ENCODE measurements at regions not wholly inside any gene's neighbourhood (a gene's known extent, or its start where the extent isn't known, plus 50 kb on each side); places are given as distances from the start of the nearest gene placed in this dataset.

GRCh38 chr2:163481515-163481914, 254.3 kb downstream of the FIGN start:
- Histone ChIP-seq H3K36me3 (ENCODE audit: control insufficient read depth, insufficient read depth, low read length) (no peaks in the 10 kb centered on the region), H3K4me3 (ENCODE audit: insufficient read depth, low read depth, low read length) (no peak overlapping the region), H3K9me3 (ENCODE audit: control insufficient read depth, low read length) (no peaks in the 10 kb centered on the region), H3K27me3 (ENCODE audit: control insufficient read depth, insufficient read depth, low read length, poor library complexity, severe bottlenecking) (no peaks in the 10 kb centered on the region), H3K27ac (ENCODE audit: insufficient read depth, low read depth, low read length, poor library complexity, severe bottlenecking) (no peak overlapping the region), H3K4me1 (ENCODE audit: control insufficient read depth, insufficient read depth, low read length) (peaks cover 11% of the 10 kb centered on the region)

GRCh38 chr2:163479599-163479998, 256.2 kb downstream of the FIGN start:
- Histone ChIP-seq H3K27ac (ENCODE audit: insufficient read depth, low read depth, low read length, poor library complexity, severe bottlenecking) (no peak overlapping the region), H3K36me3 (ENCODE audit: control insufficient read depth, insufficient read depth, low read length) (no peaks in the 10 kb centered on the region), H3K4me1 (ENCODE audit: control insufficient read depth, insufficient read depth, low read length) (peaks cover 23% of the 10 kb centered on the region), H3K4me3 (ENCODE audit: insufficient read depth, low read depth, low read length) (no peak overlapping the region), H3K27me3 (ENCODE audit: control insufficient read depth, insufficient read depth, low read length, poor library complexity, severe bottlenecking) (no peaks in the 10 kb centered on the region), H3K9me3 (ENCODE audit: control insufficient read depth, low read length) (no peaks in the 10 kb centered on the region)
- 95 to 98% methylated on average over 9 of the region's 9 CpGs for WGBS, 2 experiments

- H3K36me3 ChIP-seq (ENCODE audit: control insufficient read depth, insufficient read depth, low read length), result no peaks in the 10 kb centered on the region
- no peak overlapping the region for H3K4me3 ChIP-seq (ENCODE audit: insufficient read depth, low read depth, low read length)
- 56 to 80% methylated on average over 1 to 3 of the region's 3 CpGs for WGBS, 2 experiments
- no peaks in the 10 kb centered on the region for H3K9me3 ChIP-seq (ENCODE audit: control insufficient read depth, low read length)
- H3K27me3 ChIP-seq (ENCODE audit: control insufficient read depth, insufficient read depth, low read length, poor library complexity, severe bottlenecking), result no peaks in the 10 kb centered on the region
- H3K27ac ChIP-seq (ENCODE audit: insufficient read depth, low read depth, low read length, poor library complexity, severe bottlenecking), result no peak overlapping the region
- H3K4me1 ChIP-seq (ENCODE audit: control insufficient read depth, insufficient read depth, low read length), result peaks cover 19% of the 10 kb centered on the region
These were observed 260.0 kb downstream of the FIGN start for GRCh38 chr2:163475815-163476214.

GRCh38 chr2:163474889-163475288, 260.9 kb downstream of the FIGN start:
- H3K4me3 ChIP-seq (ENCODE audit: insufficient read depth, low read depth, low read length), result no peak overlapping the region
- H3K36me3 ChIP-seq (ENCODE audit: control insufficient read depth, insufficient read depth, low read length), result no peaks in the 10 kb centered on the region
- H3K4me1 ChIP-seq (ENCODE audit: control insufficient read depth, insufficient read depth, low read length), result peaks cover 19% of the 10 kb centered on the region
- no peaks in the 10 kb centered on the region for H3K27me3 ChIP-seq (ENCODE audit: control insufficient read depth, insufficient read depth, low read length, poor library complexity, severe bottlenecking)
- H3K27ac ChIP-seq (ENCODE audit: insufficient read depth, low read depth, low read length, poor library complexity, severe bottlenecking), result no peak overlapping the region
- 87 to 88% methylated on average over 4 of the region's 4 CpGs for WGBS, 2 experiments
- no peaks in the 10 kb centered on the region for H3K9me3 ChIP-seq (ENCODE audit: control insufficient read depth, low read length)

GRCh38 chr2:163474319-163474744, 261.5 kb downstream of the FIGN start:
- peaks cover 19% of the 10 kb centered on the region for H3K4me1 ChIP-seq (ENCODE audit: control insufficient read depth, insufficient read depth, low read length)
- 95 to 99% methylated on average over 4 of the region's 4 CpGs for WGBS, 2 experiments
- H3K27ac ChIP-seq (ENCODE audit: insufficient read depth, low read depth, low read length, poor library complexity, severe bottlenecking), result no peak overlapping the region
- H3K9me3 ChIP-seq (ENCODE audit: control insufficient read depth, low read length), result no peaks in the 10 kb centered on the region
- no peaks in the 10 kb centered on the region for H3K27me3 ChIP-seq (ENCODE audit: control insufficient read depth, insufficient read depth, low read length, poor library complexity, severe bottlenecking)
- no peaks in the 10 kb centered on the region for H3K36me3 ChIP-seq (ENCODE audit: control insufficient read depth, insufficient read depth, low read length)
- H3K4me3 ChIP-seq (ENCODE audit: insufficient read depth, low read depth, low read length), result no peak overlapping the region

GRCh38 chr2:163471947-163472346, 263.9 kb downstream of the FIGN start:
- Histone ChIP-seq H3K36me3 (ENCODE audit: control insufficient read depth, insufficient read depth, low read length) (no peaks in the 10 kb centered on the region), H3K4me1 (ENCODE audit: control insufficient read depth, insufficient read depth, low read length) (peaks cover 19% of the 10 kb centered on the region), H3K9me3 (ENCODE audit: control insufficient read depth, low read length) (no peaks in the 10 kb centered on the region), H3K4me3 (ENCODE audit: insufficient read depth, low read depth, low read length) (no peak overlapping the region), H3K27me3 (ENCODE audit: control insufficient read depth, insufficient read depth, low read length, poor library complexity, severe bottlenecking) (no peaks in the 10 kb centered on the region), H3K27ac (ENCODE audit: insufficient read depth, low read depth, low read length, poor library complexity, severe bottlenecking) (no peak overlapping the region)
- WGBS, 2 experiments, result 46 to 65% methylated on average over 1 of the region's 1 CpG

GRCh38 chr2:163469561-163469962, 266.2 kb downstream of the FIGN start:
- H3K27me3 ChIP-seq (ENCODE audit: control insufficient read depth, insufficient read depth, low read length, poor library complexity, severe bottlenecking), result no peaks in the 10 kb centered on the region
- H3K36me3 ChIP-seq (ENCODE audit: control insufficient read depth, insufficient read depth, low read length), result no peaks in the 10 kb centered on the region
- no peak overlapping the region for H3K4me3 ChIP-seq (ENCODE audit: insufficient read depth, low read depth, low read length)
- peaks cover 11% of the 10 kb centered on the region for H3K4me1 ChIP-seq (ENCODE audit: control insufficient read depth, insufficient read depth, low read length)
- no peak overlapping the region for H3K27ac ChIP-seq (ENCODE audit: insufficient read depth, low read depth, low read length, poor library complexity, severe bottlenecking)
- 78 to 79% methylated on average over 3 of the region's 3 CpGs for WGBS, 2 experiments
- no peaks in the 10 kb centered on the region for H3K9me3 ChIP-seq (ENCODE audit: control insufficient read depth, low read length)

- H3K9me3 ChIP-seq (ENCODE audit: control insufficient read depth, low read length), result no peaks in the 10 kb centered on the region
- WGBS, 2 experiments, result 94 to 97% methylated on average over 10 of the region's 10 CpGs
- H3K27ac ChIP-seq (ENCODE audit: insufficient read depth, low read depth, low read length, poor library complexity, severe bottlenecking), result no peak overlapping the region
- no peaks in the 10 kb centered on the region for H3K36me3 ChIP-seq (ENCODE audit: control insufficient read depth, insufficient read depth, low read length)
- H3K27me3 ChIP-seq (ENCODE audit: control insufficient read depth, insufficient read depth, low read length, poor library complexity, severe bottlenecking), result no peaks in the 10 kb centered on the region
- H3K4me3 ChIP-seq (ENCODE audit: insufficient read depth, low read depth, low read length), result no peak overlapping the region
- peaks cover 4% of the 10 kb centered on the region for H3K4me1 ChIP-seq (ENCODE audit: control insufficient read depth, insufficient read depth, low read length)
These were observed 268.6 kb downstream of the FIGN start for GRCh38 chr2:163467251-163467630.

- 83 to 86% methylated on average over 9 to 11 of the region's 11 CpGs for WGBS, 2 experiments
- no peaks in the 10 kb centered on the region for H3K9me3 ChIP-seq (ENCODE audit: control insufficient read depth, low read length)
- H3K36me3 ChIP-seq (ENCODE audit: control insufficient read depth, insufficient read depth, low read length), result no peaks in the 10 kb centered on the region
- no peak overlapping the region for H3K27ac ChIP-seq (ENCODE audit: insufficient read depth, low read depth, low read length, poor library complexity, severe bottlenecking)
- peaks cover 4% of the 10 kb centered on the region for H3K4me1 ChIP-seq (ENCODE audit: control insufficient read depth, insufficient read depth, low read length)
- H3K4me3 ChIP-seq (ENCODE audit: insufficient read depth, low read depth, low read length), result no peak overlapping the region
- H3K27me3 ChIP-seq (ENCODE audit: control insufficient read depth, insufficient read depth, low read length, poor library complexity, severe bottlenecking), result no peaks in the 10 kb centered on the region
These were observed 269.2 kb downstream of the FIGN start for GRCh38 chr2:163466331-163467250.

GRCh38 chr2:163465440-163465839, 270.4 kb downstream of the FIGN start:
- no peak overlapping the region for H3K27ac ChIP-seq (ENCODE audit: insufficient read depth, low read depth, low read length, poor library complexity, severe bottlenecking)
- no peak overlapping the region for H3K4me3 ChIP-seq (ENCODE audit: insufficient read depth, low read depth, low read length)
- WGBS, 2 experiments, result 84 to 92% methylated on average over 2 of the region's 2 CpGs
- H3K4me1 ChIP-seq (ENCODE audit: control insufficient read depth, insufficient read depth, low read length), result peaks cover 4% of the 10 kb centered on the region
- no peaks in the 10 kb centered on the region for H3K36me3 ChIP-seq (ENCODE audit: control insufficient read depth, insufficient read depth, low read length)
- no peaks in the 10 kb centered on the region for H3K27me3 ChIP-seq (ENCODE audit: control insufficient read depth, insufficient read depth, low read length, poor library complexity, severe bottlenecking)
- H3K9me3 ChIP-seq (ENCODE audit: control insufficient read depth, low read length), result no peaks in the 10 kb centered on the region
